Liver (tissue), 8 donors: ENCODE measurements at regions not wholly inside any gene's neighbourhood (a gene's known extent, or its start where the extent isn't known, plus 50 kb on each side); places are given as distances from the start of the nearest gene placed in this dataset.

Source experiments
- DNase-seq: peaks from one replicate; pipeline ENCODE4 v3.0.0-alpha.2; 2017; ENCODE audit warnings: low spot score
- H3K27ac ChIP-seq, 2 donors: one replicate each; pipeline ENCODE4 v1.7.0; 2013; ENCODE audit warnings: inconsistent platforms in 2 of 2, low read length in 2 of 2, control low read depth in 1 of 2, low read depth in 1 of 2, mild to moderate bottlenecking in 1 of 2
- H3K27me3 ChIP-seq, 4 donors: one replicate each; pipeline versions ENCODE4 v1.6.1 to v1.7.0; 2013; ENCODE audit warnings: low read length in 3 of 4, inconsistent platforms in 1 of 4, mild to moderate bottlenecking in 1 of 4, moderate library complexity in 1 of 4; ENCODE audit not compliant: control insufficient read depth in 4 of 4, insufficient read depth in 4 of 4
- H3K36me3 ChIP-seq, 4 donors: one replicate each; pipeline versions ENCODE4 v1.6.1 to v1.7.0; 2013; ENCODE audit warnings: low read length in 3 of 4, mild to moderate bottlenecking in 3 of 4, low read depth in 1 of 4, moderate library complexity in 1 of 4; ENCODE audit not compliant: control insufficient read depth in 4 of 4, insufficient read depth in 3 of 4
- H3K4me1 ChIP-seq, 4 donors: one replicate each; pipeline versions ENCODE4 v1.6.1 to v1.7.0; 2013; ENCODE audit warnings: low read length in 3 of 4, mild to moderate bottlenecking in 3 of 4, moderate library complexity in 1 of 4; ENCODE audit not compliant: control insufficient read depth in 4 of 4, insufficient read depth in 4 of 4
- H3K4me3 ChIP-seq, 3 donors: one replicate each; pipeline versions ENCODE4 v1.6.1 to v1.7.0; 2013; ENCODE audit warnings: low read length in 3 of 3, control low read depth in 1 of 3, low read depth in 1 of 3, mild to moderate bottlenecking in 1 of 3
- H3K9ac ChIP-seq, 2 donors: one replicate each; pipeline ENCODE4 v1.7.0; 2013; ENCODE audit warnings: low read length in 2 of 2, mild to moderate bottlenecking in 2 of 2, moderate library complexity in 2 of 2, control low read depth in 1 of 2, low read depth in 1 of 2
- H3K9me3 ChIP-seq, 4 donors: one replicate each; pipeline versions ENCODE4 v1.6.1 to v1.7.0; 2013; ENCODE audit warnings: low read length in 3 of 4; ENCODE audit not compliant: control insufficient read depth in 4 of 4
- ATF3 ChIP-seq: IDR thresholded peaks from 2 replicates; pipeline ENCODE4 v1.6.1; 2016; ENCODE audit warnings: antibody characterized with exemption
- CTCF ChIP-seq: fragments of 150-350 bp; IDR thresholded peaks from 2 replicates; pipeline ENCODE4 v1.5.1; 2017; ENCODE audit warnings: improper control_type of control experiment, low read depth, low read length; ENCODE audit not compliant: missing input control
- EGR1 ChIP-seq, 2 donors: IDR thresholded peaks; 2 replicates each; pipeline ENCODE4 v1.6.1; 2016 to 2018; ENCODE audit warnings: antibody characterized with exemption in 2 of 2, low read depth in 2 of 2
- FOXA1 ChIP-seq: IDR thresholded peaks from 2 replicates; pipeline ENCODE4 v1.6.1; 2016; ENCODE audit warnings: antibody characterized with exemption
- FOXA2 ChIP-seq: IDR thresholded peaks from 2 replicates; pipeline ENCODE4 v1.6.1; 2016; ENCODE audit warnings: antibody characterized with exemption
- GABPA ChIP-seq, 2 donors: IDR thresholded peaks in 1 of 2; conservative IDR thresholded peaks in 1 of 2; 2 replicates each; pipeline ENCODE4 v1.6.1; 2016; ENCODE audit warnings: antibody characterized with exemption in 2 of 2, mild to moderate bottlenecking in 1 of 2, moderate library complexity in 1 of 2
- HNF4A ChIP-seq, 2 donors: conservative IDR thresholded peaks; 2 replicates each; pipeline ENCODE4 v1.6.1; 2016; ENCODE audit warnings: antibody characterized with exemption in 2 of 2, mild to moderate bottlenecking in 2 of 2
- JUND ChIP-seq, 2 donors: IDR thresholded peaks; 2 replicates each; pipeline ENCODE4 v1.6.1; 2016; ENCODE audit warnings: antibody characterized with exemption in 2 of 2
- NR2F2 ChIP-seq: IDR thresholded peaks from 2 replicates; pipeline ENCODE4 v1.6.1; 2016; ENCODE audit warnings: antibody characterized with exemption
- RAD21 ChIP-seq, 2 donors: IDR thresholded peaks; 2 replicates each; pipeline ENCODE4 v1.6.1; 2016; ENCODE audit warnings: antibody characterized with exemption in 2 of 2, mild to moderate bottlenecking in 2 of 2
- REST ChIP-seq: IDR thresholded peaks from 2 replicates; pipeline ENCODE4 v1.6.1; 2016; ENCODE audit warnings: antibody characterized with exemption, mild to moderate bottlenecking
- RXRA ChIP-seq, 2 donors: IDR thresholded peaks; 2 replicates each; pipeline ENCODE4 v1.6.1; 2017 to 2018; ENCODE audit warnings: antibody characterized with exemption in 2 of 2, mild to moderate bottlenecking in 1 of 2
- TAF1 ChIP-seq: conservative IDR thresholded peaks from 2 replicates; pipeline ENCODE4 v1.6.1; 2016; ENCODE audit warnings: antibody characterized with exemption, mild to moderate bottlenecking
- YY1 ChIP-seq: IDR thresholded peaks from 2 replicates; pipeline ENCODE4 v1.6.1; 2016; ENCODE audit warnings: antibody characterized with exemption, mild to moderate bottlenecking
- WGBS: extraction: QIAGEN DNeasy Blood & Tissue Kit; methylation state at CpG from one replicate; pipeline ENCODE4 v1.1.7; 2013; 5-methylcytosine and 5-hydroxymethylcytosine counted together
- TF ChIP-seq, protein P1 (sequence below): IDR thresholded peaks from 2 replicates; pipeline ENCODE4 v1.6.1; 2016; ENCODE audit warnings: antibody characterized with exemption
- TF ChIP-seq, protein P2 (sequence below): IDR thresholded peaks from 2 replicates; pipeline ENCODE4 v1.6.1; 2016; ENCODE audit warnings: antibody characterized with exemption
- donor health status: healthy.
- donor health status: healthy.
- donor health status: healthy.
- donor health status: healthy.
- donor health status: healthy.

DNA sequence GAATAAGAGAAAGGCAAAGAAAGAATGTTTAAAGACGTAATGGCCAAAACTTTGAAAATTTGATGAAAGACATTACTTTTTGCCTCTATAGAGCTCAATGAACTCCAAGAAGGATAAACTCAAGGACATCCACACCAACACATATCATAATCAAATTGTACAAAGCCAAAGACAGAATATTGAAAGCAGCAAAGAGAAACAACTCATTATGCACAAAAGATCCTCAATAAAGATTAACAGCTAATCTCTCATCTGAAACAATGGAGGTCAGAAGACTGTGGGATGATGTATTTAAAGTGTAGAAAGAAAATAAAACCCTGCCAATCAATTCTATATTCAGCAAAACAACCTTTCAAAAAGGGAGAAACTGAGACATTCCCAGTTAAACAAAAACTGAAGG is 129.1 kb upstream of the TEX13D start:
- H3K27ac ChIP-seq = no peak overlapping the region
- H3K4me3 ChIP-seq = no peak overlapping the region
- H3K36me3 ChIP-seq = no peaks in the 10 kb centered on the region
- DNase-seq = no peak
- TF ChIP-seq, protein P1, sequence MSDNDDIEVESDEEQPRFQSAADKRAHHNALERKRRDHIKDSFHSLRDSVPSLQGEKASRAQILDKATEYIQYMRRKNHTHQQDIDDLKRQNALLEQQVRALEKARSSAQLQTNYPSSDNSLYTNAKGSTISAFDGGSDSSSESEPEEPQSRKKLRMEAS = no peak
- no peak for TF ChIP-seq ATF3
- no peak for TF ChIP-seq NR2F2
- TF ChIP-seq RAD21 (IDR thresholded peaks at IDR 0.05) = no peak
- TF ChIP-seq YY1 = no peak
- no peak for TF ChIP-seq HNF4A (conservative IDR thresholded peaks at IDR 0.05)
- no peak for TF ChIP-seq TAF1
- no peak for TF ChIP-seq CTCF
- TF ChIP-seq, protein P2, sequence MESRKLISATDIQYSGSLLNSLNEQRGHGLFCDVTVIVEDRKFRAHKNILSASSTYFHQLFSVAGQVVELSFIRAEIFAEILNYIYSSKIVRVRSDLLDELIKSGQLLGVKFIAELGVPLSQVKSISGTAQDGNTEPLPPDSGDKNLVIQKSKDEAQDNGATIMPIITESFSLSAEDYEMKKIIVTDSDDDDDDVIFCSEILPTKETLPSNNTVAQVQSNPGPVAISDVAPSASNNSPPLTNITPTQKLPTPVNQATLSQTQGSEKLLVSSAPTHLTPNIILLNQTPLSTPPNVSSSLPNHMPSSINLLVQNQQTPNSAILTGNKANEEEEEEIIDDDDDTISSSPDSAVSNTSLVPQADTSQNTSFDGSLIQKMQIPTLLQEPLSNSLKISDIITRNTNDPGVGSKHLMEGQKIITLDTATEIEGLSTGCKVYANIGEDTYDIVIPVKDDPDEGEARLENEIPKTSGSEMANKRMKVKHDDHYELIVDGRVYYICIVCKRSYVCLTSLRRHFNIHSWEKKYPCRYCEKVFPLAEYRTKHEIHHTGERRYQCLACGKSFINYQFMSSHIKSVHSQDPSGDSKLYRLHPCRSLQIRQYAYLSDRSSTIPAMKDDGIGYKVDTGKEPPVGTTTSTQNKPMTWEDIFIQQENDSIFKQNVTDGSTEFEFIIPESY = no peak
- no peak for TF ChIP-seq GABPA (IDR thresholded peaks at IDR 0.05 in 1 of 2, conservative IDR thresholded peaks at IDR 0.05 in 1 of 2)
- no peak for TF ChIP-seq FOXA1
- no peak for TF ChIP-seq REST
- no peak for TF ChIP-seq FOXA2
- peaks cover 0 to 3% (median 0%) of the 10 kb centered on the region in 4 donors for H3K27me3 ChIP-seq
- H3K9ac ChIP-seq = no peak overlapping the region
- 97% methylated on average over 1 of the region's 1 CpG for WGBS
- H3K4me1 ChIP-seq = no peaks in the 10 kb centered on the region
- H3K9me3 ChIP-seq = no peaks in the 10 kb centered on the region

- Histone ChIP-seq H3K27ac (no peak overlapping the region), H3K27me3 (peaks cover 0 to 3% (median 0%) of the 10 kb centered on the region in 4 donors), H3K4me3 (no peak overlapping the region), H3K36me3 (no peaks in the 10 kb centered on the region), H3K9me3 (no peaks in the 10 kb centered on the region), H3K9ac (no peak overlapping the region), H3K4me1 (no peaks in the 10 kb centered on the region)
- no peak for DNase-seq
- WGBS = 60% methylated on average over 5 of the region's 5 CpGs
- no peak for TF ChIP-seq CTCF
- TF ChIP-seq ATF3 = no peak
- TF ChIP-seq YY1 = no peak
- TF ChIP-seq EGR1 (IDR thresholded peaks at IDR 0.05; ENCODE audit: low read depth in 2 of 2) = no peak
- no peak for TF ChIP-seq JUND (IDR thresholded peaks at IDR 0.05)
- no peak for TF ChIP-seq NR2F2
- TF ChIP-seq RXRA (IDR thresholded peaks at IDR 0.05) = no peak
- TF ChIP-seq, protein P1 = no peak
- no peak for TF ChIP-seq TAF1
- TF ChIP-seq FOXA1 = no peak
- TF ChIP-seq RAD21 (IDR thresholded peaks at IDR 0.05) = no peak
- TF ChIP-seq, protein P2 = no peak
- TF ChIP-seq FOXA2 = no peak
- TF ChIP-seq GABPA (IDR thresholded peaks at IDR 0.05 in 1 of 2, conservative IDR thresholded peaks at IDR 0.05 in 1 of 2) = no peak
- TF ChIP-seq HNF4A (conservative IDR thresholded peaks at IDR 0.05) = no peak
Measured at GRCh38 chrX:124208660-124209059, 123.8 kb upstream of the TEX13D start.
